ENCODE measurements at regions not wholly inside any gene's neighbourhood (a gene's known extent, or its start where the extent isn't known, plus 50 kb on each side); places are given as distances from the start of the nearest gene placed in this dataset.

- TF ChIP-seq CTCF (IDR thresholded peaks at IDR 0.05) (no peak), POLR2A (IDR thresholded peaks at IDR 0.05) (no peak), POLR2AphosphoS5 (IDR thresholded peaks at IDR 0.05) (no peak), EP300 (IDR thresholded peaks at IDR 0.05) (no peak)
These were observed 192.6 kb upstream of the LHX5 start for GRCh38 chr12:113664224-113664681.

Measured in sigmoid colon (tissue), 4 donors.